NOMO-1 treated with dmso at 0.1 percent for 144 hours (cell line): ENCODE measurements at regions not wholly inside any gene's neighbourhood (a gene's known extent, or its start where the extent isn't known, plus 50 kb on each side); places are given as distances from the start of the nearest gene placed in this dataset.

Experiments used
- DNase-seq: peaks from one replicate; lab custom pipeline; 2025; ENCODE audit not compliant: unreplicated experiment; lab: John Stamatoyannopoulos, UW

DNA sequence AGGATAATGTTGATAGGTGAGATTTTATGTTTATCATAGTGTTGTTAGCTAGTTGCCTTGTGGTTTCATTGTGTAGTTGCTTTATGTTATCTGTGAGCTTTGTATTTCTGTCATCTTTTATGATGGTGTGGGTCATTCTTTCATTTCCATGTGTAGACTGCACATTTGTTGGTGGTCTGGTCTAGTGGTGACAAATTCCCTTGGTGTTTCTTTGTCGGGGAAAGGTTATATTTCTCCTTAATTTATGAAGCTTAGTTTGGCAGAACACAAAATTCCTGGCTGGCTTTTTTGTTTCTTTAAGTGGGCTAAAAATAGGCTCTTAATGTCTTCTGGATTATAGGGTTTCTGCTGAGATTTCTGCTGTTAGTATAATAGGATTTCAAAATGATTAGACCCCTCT, 347.2 kb upstream of the ADAMTS5 start:
- no peak for DNase-seq

DNA sequence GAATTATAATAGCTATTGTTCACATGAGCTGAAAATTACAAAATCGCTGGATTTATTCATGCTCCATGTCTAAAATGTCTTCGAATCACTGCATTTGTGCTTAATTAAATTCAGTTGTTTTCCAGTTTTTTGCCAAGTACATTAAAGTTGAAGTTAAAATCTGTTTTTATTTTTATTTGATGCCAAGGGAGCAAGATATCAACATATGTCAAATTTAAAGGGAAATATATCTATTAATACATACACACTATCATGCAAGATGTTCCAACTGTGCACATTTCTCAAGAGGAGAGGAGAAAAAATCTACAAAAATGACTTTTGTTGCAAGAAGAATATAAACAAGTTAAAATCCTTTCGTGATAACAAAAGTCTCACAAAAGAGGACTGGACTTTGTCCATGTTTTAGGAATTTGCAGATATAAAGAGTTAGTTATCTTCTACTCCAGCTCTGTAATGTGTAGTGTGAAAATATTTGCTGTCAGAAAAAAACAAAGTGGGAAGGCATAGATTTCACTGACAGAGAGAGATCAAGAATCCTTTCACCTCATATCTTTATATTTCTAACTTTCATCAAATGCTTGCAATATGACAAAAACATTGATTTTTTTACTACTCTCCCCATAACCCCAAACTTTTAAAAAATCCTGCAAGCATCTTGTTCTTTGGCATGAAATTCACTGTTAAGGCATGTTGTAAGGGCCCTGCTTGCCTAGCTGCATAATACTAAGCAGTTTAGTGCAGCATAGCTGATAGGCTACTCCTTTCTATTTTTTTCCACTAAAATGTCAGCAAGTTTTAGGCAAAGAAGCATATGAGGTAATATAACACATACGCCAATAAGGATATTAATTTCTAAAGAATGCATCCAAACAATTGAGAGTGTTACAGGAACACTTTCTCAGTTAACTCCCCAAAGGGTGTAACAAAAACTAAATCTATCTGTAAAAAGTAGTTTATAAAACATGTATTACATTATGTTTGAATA, 340.2 kb upstream of the ADAMTS5 start:
- no peak for DNase-seq

DNA sequence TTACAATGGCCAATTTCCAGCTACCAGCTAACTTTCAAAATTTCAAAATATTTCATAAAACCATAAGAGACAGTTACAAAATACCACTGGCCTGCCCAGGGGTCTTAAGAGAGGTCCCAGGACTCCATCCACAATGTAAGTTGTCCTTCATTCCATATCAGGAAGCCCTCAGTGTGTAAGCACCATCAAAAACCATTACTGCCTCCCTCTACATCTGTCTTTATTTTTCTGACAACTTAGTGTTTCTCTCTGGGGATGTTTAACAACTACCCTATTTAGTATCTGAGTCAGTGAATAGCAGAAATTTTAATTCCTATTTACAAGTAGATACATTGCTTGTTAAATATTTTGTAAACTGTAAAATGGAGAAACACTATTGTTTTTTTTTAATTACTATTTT, 339.3 kb upstream of the ADAMTS5 start:
- DNase-seq: no peak

DNA sequence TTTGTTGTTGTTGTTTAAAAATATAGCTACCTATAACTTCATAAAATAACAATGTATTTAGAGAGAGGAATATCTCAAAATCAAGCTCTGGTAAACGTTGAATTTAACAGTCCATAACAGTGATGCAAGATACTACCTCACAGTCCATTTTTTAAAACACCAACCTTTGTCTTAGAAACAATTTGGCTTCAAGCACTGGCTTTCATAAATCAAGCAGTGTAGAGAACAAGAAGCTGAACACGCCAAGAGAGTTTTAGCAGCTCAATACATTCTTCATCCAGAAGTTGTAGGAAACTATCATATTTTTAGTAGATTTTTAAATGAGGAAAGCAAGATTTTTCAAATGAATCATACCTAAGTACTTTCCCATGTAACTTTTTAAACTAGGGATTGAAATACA, 334.3 kb upstream of the ADAMTS5 start:
- DNase-seq: no peak

DNA sequence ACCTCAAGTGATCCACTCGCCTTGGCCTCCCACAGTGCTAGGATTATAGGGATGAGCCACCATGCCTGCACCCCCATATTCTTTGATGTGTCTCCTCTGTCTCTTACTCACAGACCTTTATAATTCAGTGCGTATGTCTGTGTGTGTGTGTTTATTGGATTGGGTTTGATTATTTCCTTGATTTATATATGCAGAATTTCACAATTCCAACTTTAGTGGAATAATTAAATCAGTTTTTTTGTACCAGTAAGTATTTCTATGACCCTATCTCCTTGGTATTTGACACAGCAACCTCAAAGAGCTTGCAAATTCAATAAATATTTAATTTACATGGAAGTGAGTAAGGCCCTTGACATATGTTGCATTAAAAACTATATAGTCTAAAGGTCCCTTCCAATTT, 333.9 kb upstream of the ADAMTS5 start:
- DNase-seq: no peak

DNA sequence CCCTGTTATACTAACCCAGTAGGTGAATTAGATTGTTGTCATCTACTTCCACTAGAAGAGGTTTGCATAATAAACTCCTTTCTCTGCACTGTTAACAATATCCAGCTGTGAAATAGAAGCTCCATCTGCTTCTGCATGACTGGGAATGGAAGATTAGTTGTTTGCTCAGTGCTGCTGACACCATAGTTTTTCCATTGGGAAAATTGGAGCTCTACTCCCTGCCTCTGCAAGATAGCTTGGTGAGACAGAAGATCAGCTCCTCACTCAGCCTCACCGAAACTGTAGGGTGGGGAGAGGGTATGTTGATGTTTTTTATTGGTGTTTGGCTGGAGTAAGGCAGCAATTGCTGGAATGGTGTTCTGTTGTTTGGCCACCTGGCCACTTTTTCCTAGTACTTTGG, 331.6 kb upstream of the ADAMTS5 start:
- no peak for DNase-seq

DNA sequence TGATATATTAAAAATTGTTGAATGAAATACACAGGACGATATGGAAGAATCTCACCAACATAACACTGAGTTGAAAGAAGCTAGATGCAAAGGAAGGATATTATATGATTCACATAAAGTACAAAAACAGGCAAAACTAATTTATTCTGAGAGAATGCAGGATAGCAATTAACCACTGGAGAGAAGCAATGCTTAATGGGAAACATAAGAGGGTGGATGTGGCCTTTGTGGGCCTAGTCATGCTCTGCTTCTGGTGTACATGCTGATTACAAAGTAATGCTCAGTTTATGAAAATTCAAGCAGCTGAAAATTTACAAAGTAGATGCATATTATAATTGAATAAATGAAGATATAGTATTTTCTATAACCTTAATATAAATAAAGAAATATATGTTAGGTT, 326.4 kb upstream of the ADAMTS5 start:
- DNase-seq: no peak

DNA sequence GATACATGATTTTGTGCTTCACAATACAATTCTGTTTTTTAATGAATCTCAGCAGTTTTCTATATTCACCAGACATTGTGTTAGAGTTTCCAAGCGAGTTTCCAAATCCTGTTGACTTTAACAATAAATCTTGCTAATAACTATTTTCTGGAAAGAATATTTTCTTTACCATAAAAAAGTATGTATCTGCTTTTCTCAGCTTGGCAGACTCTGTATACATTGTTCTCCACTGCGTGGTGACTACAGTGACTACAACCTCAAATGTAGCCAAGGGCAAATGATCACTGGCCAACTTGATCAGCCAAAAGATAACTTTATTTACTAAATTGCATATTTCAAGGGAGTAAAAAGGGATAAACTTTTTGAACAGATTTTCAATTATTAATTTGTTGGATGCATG, 325.9 kb upstream of the ADAMTS5 start:
- DNase-seq: no peak

DNA sequence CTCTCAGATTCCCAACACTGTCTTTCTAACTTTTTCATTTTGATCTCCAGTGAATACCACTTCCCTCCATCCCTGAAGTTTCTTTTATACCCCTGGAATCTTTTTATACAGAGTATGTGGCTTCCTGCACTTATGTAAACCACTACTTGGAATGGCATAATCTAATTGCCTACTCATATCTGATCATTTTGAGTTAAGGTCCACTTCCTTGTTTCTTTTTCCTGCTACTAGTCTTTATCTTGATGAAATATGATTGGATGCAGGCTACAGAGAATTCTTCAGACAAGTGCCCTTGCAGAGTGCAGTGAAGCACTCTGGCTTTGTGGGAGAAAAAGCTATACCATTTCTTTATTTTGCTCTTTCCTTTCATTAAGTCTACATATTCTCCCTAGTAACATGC, 325.3 kb upstream of the ADAMTS5 start:
- no peak for DNase-seq

DNA sequence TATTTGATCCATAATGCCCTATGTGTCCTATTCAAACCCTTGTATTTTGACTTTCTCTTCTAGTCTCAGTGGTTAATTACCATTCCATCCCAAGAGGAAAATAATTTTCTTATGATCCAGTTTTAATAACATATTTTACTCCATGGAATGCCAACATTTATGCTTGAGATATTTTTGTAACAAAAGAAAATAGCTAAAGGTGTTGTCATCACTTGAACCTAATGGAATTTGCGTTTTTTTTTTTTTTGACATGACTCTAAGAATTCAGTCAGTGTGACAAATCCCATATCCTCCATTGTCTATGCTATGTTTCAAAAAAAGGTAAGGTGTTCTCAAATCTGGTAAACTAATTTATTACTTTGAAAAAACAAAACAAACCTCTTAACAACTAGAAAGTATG, 324.1 kb upstream of the ADAMTS5 start:
- no peak for DNase-seq

DNA sequence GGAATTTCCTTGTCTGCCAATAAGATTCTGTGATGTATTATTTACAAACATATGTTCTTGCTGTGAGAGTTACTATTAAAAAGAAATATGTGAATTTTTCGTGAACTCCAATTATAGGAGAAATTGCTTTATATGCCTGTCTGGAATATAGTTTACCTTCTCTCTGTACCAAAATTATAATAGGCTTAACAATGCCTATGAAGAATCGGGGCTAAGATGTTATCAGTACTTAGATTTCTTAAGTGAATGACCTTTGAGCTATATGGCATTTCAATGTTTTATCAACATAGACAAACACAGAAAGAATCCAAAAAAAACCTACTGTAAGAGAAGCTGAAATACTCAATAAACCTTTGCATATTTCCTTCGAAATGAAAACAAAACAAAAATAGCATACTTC, 323.1 kb upstream of the ADAMTS5 start:
- no peak for DNase-seq

DNA sequence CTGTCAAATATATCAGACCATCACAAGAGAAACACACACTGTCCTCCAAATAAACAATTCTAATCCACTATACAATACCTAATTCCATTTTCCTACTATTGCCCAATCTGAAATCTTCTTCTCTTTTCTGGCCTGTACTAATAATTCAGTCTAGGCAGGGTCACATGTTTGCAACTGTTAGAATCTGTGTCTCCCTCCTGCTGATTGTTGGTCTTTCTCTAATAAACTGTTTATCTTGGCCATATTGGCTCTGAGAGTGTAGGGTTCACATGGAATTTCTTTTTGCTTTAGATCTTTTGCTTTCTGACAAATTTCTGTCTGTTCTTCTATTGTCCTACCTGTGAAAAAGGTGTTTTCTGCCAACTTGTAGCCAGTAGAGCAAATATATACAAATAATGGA, 319.9 kb upstream of the ADAMTS5 start:
- DNase-seq: no peak

DNA sequence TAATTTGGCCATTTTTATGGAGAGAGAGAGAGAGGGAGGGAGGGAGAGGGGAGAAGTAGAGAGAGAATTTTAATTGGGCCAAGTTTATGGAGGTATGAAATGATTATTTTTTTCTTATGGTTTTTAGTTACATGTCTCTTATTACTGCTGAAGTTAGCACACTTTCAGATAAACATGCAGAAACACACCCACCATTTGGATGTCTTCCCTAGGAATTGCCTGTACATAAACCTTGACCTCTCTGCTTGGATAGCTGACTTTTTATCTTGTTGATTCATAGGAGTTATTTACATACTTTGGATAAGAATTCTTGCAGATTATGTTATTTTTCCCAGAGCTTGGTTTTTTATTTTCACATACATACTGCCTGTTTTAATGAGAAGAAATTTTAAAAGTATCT, 310.2 kb upstream of the ADAMTS5 start:
- DNase-seq: no peak

DNA sequence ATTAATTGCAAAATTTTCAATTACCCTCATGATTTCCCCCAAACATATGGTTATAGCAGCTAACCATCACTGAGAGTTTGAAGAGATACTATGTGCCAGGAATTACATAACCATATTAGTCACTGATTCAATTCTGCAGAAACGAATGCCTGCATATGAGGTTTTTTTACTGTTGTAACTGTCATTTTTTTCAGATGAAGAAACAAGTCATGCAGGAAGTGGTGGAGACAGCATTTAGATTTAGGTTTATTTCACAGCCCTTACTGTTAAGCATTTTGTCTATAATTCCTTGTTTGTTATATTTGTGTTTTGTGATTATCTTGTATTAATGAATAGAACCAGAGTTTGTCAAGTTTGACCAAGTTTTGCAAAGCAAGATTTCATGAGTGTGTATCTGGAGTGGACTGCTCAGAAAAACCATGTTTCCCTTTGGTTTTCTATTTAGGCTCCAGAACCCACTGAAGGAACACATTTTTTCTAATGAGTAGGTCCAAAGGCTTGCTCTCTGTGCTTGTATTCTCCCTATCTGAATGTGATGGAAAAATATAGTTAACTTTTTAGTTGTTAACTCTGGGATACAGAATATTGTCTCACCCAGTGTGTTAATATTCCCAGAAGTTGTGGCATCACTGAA, 308.5 kb upstream of the ADAMTS5 start:
- peak; percentile 60 for DNase-seq

DNA sequence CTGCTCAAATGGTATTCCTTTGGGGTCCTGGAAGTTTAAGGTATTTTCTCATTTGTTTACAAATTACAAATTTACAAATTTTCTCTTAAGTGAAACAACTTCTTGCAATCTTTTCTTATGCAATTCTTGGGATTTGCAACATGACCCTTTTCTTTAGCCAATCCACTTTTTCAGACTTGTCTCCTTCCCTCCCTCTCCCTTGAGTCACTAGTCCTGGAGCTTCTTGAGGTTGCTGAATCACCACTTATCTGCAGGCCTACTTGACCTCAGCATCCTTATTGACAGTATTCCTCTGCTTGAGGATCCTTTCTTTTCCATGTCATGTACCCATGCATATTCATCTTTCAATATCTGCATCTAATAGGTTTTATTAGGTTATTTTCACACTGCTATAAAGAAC, 302.8 kb upstream of the ADAMTS5 start:
- DNase-seq: peak; percentile 10

DNA sequence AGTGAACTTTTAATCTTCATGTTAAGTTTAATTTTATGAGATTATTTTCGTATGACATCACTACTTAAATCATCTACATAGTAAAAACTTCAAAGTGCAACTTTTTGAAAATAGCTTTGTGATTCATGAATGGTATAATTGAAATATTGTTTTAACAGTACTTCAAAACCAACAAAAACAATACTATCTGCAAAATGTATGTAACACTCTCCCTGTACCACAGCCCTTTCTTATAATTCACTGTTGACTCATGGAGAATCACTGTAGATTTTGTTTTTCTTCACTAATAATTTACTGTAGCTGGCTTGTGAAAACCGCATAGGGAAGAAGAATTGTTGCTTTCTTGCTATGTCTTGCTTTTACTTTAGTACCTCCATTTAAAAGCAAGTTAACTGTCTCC, 301.4 kb upstream of the ADAMTS5 start:
- DNase-seq: no peak

DNA sequence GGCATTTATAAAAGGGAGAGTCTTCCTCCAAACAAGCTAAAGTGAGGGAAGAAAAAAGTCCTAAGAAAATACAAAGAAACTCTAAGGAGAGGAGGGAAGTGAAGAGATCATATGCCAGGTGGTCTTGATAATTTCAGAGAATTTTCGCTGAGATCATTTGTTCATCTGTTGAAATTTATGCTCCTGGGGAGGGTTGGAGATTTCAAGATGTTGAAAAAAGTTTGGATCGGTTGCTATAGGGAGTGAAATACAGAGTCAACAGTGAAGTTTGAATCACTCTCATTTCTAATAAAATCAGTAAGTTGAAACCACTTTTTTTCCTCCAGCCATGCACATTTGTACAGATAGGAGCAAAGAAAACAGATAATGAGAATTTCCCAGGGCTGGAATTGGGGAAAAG, 299.1 kb upstream of the ADAMTS5 start:
- no peak for DNase-seq

DNA sequence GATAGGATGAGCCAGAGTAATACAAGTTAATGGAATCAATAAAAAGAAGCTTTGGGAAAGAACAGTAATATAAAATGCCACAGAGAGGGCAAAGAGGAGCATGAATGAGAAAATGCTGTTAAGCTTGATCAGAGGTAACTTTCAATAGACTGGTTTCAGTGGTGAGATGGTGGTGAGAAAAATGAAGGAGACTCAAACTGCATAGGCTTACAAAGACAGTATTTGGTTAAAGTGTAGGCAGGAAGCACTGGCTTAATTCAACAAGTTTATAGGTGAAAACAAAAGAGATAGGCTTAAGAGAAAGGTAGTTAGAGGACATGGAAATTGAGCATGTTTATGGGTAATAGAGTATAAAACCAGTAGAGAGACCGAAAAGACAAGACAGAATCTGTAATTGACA, 298.6 kb upstream of the ADAMTS5 start:
- no peak for DNase-seq

DNA sequence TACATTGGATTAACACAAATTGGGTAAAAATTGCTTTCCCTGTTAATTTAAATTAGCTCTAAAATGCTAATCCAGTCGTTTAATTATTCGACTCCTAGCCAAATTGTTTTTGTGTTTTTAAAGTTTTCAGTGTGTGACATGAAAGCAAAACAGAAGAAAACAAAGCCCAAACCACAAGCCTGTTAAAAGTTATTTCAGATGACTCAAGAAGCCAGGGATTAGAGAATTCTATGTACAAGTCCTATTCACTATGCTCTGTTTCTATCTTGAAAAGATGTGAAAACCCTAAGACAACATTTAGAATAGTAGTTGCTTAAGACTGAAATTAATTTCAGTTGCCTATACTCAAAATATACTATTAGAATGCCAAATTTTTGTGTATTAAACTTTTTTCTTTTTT, 294.8 kb upstream of the ADAMTS5 start:
- DNase-seq: no peak

DNA sequence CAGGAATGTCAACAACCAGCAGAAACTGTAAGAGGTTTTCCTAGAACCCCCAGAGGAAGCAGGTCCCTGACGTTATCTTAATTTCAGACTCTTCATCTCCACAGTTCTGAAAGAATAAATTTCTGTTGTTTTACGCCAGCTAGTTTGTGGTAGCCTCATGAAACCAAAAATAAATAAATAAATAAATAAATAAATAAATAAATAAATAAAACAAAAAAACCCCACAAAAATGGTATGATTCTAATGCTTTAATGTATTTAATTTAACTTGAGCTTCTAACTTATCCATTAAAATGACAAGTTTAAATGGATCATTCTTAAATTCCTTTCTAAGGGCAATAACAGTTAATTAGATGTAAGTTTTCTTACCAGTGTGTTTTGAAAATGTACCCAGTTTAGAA, 293.8 kb upstream of the ADAMTS5 start:
- DNase-seq: no peak

DNA sequence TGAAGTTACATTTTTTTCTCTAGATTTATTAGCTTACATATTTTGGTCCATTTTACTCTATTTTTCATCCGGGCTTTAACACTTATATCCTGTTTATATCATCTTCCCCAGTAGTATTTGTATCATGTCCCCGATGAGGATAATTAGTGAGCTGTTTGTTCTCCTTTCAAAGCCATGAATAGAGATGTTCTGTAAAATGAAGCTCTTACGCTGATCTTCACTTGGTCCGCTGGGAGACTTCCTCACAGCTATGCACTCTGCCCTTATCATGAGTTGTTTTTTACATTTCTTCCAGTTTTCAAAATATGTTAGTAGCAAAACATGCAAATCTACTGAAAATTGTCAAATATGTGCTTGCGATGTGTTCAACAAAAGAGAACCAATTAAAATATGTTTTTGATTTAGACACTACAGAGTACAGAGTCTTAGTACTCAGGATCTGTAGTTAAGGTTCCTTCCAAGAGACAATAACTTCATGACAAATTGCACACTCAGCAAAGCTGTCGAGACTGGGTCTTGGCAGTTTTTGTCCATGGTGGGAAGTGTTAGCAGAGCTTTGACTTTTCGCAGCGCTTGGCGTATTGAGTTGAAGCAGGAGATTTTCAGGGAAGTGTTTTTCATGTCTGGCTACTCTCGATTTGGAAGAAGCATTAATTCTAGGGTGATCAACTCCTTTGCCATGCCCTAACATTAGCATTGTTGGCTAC, 292.0 kb upstream of the ADAMTS5 start:
- no peak for DNase-seq
